Hepatocyte (in vitro differentiated cells): ENCODE measurements at regions not wholly inside any gene's neighbourhood (a gene's known extent, or its start where the extent isn't known, plus 50 kb on each side); places are given as distances from the start of the nearest gene placed in this dataset.

Experiments
- DNase-seq: peaks from one replicate; pipeline ENCODE4 v3.0.0-alpha.2; 2016; ENCODE audit warnings: low spot score
- H2AFZ ChIP-seq: fragments of 200-600 bp; sonication (generic); 2 replicates; pipeline ENCODE4 v1.6.0; 2016; ENCODE audit warnings: antibody characterized with exemption, mild to moderate bottlenecking
- H3K27ac ChIP-seq: fragments of 200-600 bp; sonication (generic); 2 replicates; pipeline ENCODE4 v1.5.1; 2016; ENCODE audit warnings: mild to moderate bottlenecking
- H3K27me3 ChIP-seq: fragments of 200-600 bp; sonication (generic); 2 replicates; pipeline ENCODE4 v1.6.1; 2016
- H3K36me3 ChIP-seq: fragments of 200-600 bp; sonication (generic); replicated peaks from 2 replicates; pipeline ENCODE4 v1.5.1; 2016; ENCODE audit warnings: low read depth; ENCODE audit not compliant: insufficient read depth
- H3K4me1 ChIP-seq: fragments of 200-600 bp; sonication (generic); 2 replicates; pipeline ENCODE4 v1.5.1; 2016; ENCODE audit warnings: mild to moderate bottlenecking, moderate library complexity; ENCODE audit not compliant: insufficient read depth
- H3K4me2 ChIP-seq: fragments of 200-600 bp; sonication (generic); 2 replicates; pipeline ENCODE4 v1.6.0; 2016
- H3K4me3 ChIP-seq: fragments of 200-600 bp; sonication (generic); 2 replicates; pipeline ENCODE4 v1.5.1; 2016; ENCODE audit warnings: mild to moderate bottlenecking
- H3K79me2 ChIP-seq: fragments of 200-600 bp; sonication (generic); 2 replicates; pipeline ENCODE4 v1.6.0; 2017; ENCODE audit warnings: mild to moderate bottlenecking
- H3K9me2 ChIP-seq: fragments of 200-600 bp; sonication (generic); replicated peaks from 2 replicates; pipeline ENCODE4 v1.6.0; 2017; ENCODE audit warnings: mild to moderate bottlenecking; ENCODE audit not compliant: insufficient read depth
- H3K9me3 ChIP-seq: fragments of 200-600 bp; sonication (generic); 2 replicates; pipeline ENCODE4 v1.5.1; 2016; ENCODE audit warnings: low read depth, mild to moderate bottlenecking
- H4K20me1 ChIP-seq: fragments of 200-600 bp; sonication (generic); 2 replicates; pipeline ENCODE4 v1.6.0; 2016; ENCODE audit warnings: mild to moderate bottlenecking; ENCODE audit not compliant: insufficient read depth, poor library complexity, severe bottlenecking
- CTCF ChIP-seq: fragments of 200-600 bp; sonication (generic); IDR thresholded peaks from 2 replicates; pipeline ENCODE4 v1.5.1; 2016; ENCODE audit warnings: antibody characterized with exemption, mild to moderate bottlenecking; ENCODE audit not compliant: poor library complexity
- EZH2 ChIP-seq: fragments of 200-600 bp; sonication (generic); IDR thresholded peaks from 2 replicates; pipeline ENCODE4 v1.6.1; 2016; ENCODE audit warnings: antibody characterized with exemption, mild to moderate bottlenecking, borderline replicate concordance
- EZH2phosphoT487 ChIP-seq: fragments of 200-600 bp; sonication (generic); IDR thresholded peaks from one replicate; pipeline ENCODE4 v1.6.1; 2018; ENCODE audit warnings: antibody characterized with exemption, mild to moderate bottlenecking, low read depth, moderate library complexity; ENCODE audit not compliant: unreplicated experiment, severe bottlenecking
- WGBS: methylation state at CpG from one replicate; pipeline ENCODE4 v1.1.6; 2016; ENCODE audit warnings: low lambda C conversion rate; ENCODE audit errors: missing lambda C conversion rate; 5-methylcytosine and 5-hydroxymethylcytosine counted together

- Histone ChIP-seq H2AFZ (no peak overlapping the region), H3K27me3 (no peaks in the 10 kb centered on the region), H3K9me3 (no peaks in the 10 kb centered on the region), H3K4me3 (no peak overlapping the region), H3K4me2 (no peak overlapping the region), H3K4me1 (no peaks in the 10 kb centered on the region), H4K20me1 (no peaks in the 10 kb centered on the region), H3K36me3 (no peaks in the 10 kb centered on the region), H3K27ac (no peak overlapping the region), H3K79me2 (no peaks in the 10 kb centered on the region), H3K9me2 (no peaks in the 10 kb centered on the region)
- no peak for TF ChIP-seq EZH2
- no peak for TF ChIP-seq EZH2phosphoT487
- TF ChIP-seq CTCF, result no peak
- DNase-seq, result no peak
- 85% methylated on average over 25 of the region's 26 CpGs for WGBS
Measured at GRCh38 chr18:78582898-78583738, 396.5 kb upstream of the SALL3 start.

GRCh38 chr18:78583739-78584458, 395.7 kb upstream of the SALL3 start:
- TF ChIP-seq EZH2 (no peak), EZH2phosphoT487 (no peak), CTCF (no peak)
- Histone ChIP-seq H4K20me1 (no peaks in the 10 kb centered on the region), H3K4me3 (no peak overlapping the region), H3K9me2 (no peaks in the 10 kb centered on the region), H3K9me3 (no peaks in the 10 kb centered on the region), H3K27ac (no peak overlapping the region), H3K4me2 (no peak overlapping the region), H3K27me3 (no peaks in the 10 kb centered on the region), H3K79me2 (no peaks in the 10 kb centered on the region), H2AFZ (no peak overlapping the region), H3K4me1 (no peaks in the 10 kb centered on the region), H3K36me3 (no peaks in the 10 kb centered on the region)
- DNase-seq, result no peak
- WGBS, result 92% methylated on average over 23 of the region's 23 CpGs

- Histone ChIP-seq H3K27ac (no peak overlapping the region), H3K9me2 (no peaks in the 10 kb centered on the region), H3K36me3 (no peaks in the 10 kb centered on the region), H3K4me2 (no peak overlapping the region), H2AFZ (no peak overlapping the region), H3K4me1 (no peaks in the 10 kb centered on the region), H3K9me3 (no peaks in the 10 kb centered on the region), H3K79me2 (no peaks in the 10 kb centered on the region), H3K27me3 (no peaks in the 10 kb centered on the region), H3K4me3 (no peak overlapping the region), H4K20me1 (no peaks in the 10 kb centered on the region)
- DNase-seq, result no peak
- WGBS, result 91% methylated on average over 18 of the region's 19 CpGs
- no peak for TF ChIP-seq CTCF
- no peak for TF ChIP-seq EZH2
- no peak for TF ChIP-seq EZH2phosphoT487
Measured at GRCh38 chr18:78584459-78585022, 395.1 kb upstream of the SALL3 start.
